HG03521 (cell line): ENCODE measurements at regions not wholly inside any gene's neighbourhood (a gene's known extent, or its start where the extent isn't known, plus 50 kb on each side); places are given as distances from the start of the nearest gene placed in this dataset.
"Not testable (repeated sequence)": the region's sequence is repeated elsewhere in the genome, so short reads cannot be mapped to it uniquely, and the experiment has no call there.

ENCODE experiments used
- ATAC-seq: cut with Tn5 transposase; IDR thresholded peaks from one replicate; pipeline ENCODE4 v1.9.1; 2021; ENCODE audit warnings: mild to moderate bottlenecking, moderate library complexity; ENCODE audit not compliant: unreplicated experiment

- ATAC-seq: no peak
Observed at GRCh38 chr12:126396536-126396935, 1331.3 kb downstream of the AACS start.

GRCh38 chr12:126397071-126397581 lies 1331.9 kb downstream of the AACS start:
- no peak for ATAC-seq

GRCh38 chr12:126397660-126398059 lies 1332.4 kb downstream of the AACS start:
- ATAC-seq: no peak

- no peak for ATAC-seq
Observed at GRCh38 chr12:126400831-126401230, 1335.6 kb downstream of the AACS start.

- no peak for ATAC-seq
Observed at GRCh38 chr12:126404293-126404881, 1339.2 kb downstream of the AACS start.

- no peak for ATAC-seq
Observed at GRCh38 chr12:126418400-126418799, 1353.2 kb downstream of the AACS start.

- ATAC-seq: no peak
Observed at GRCh38 chr12:126419131-126419530, 1353.9 kb downstream of the AACS start.

- ATAC-seq: no peak
Observed at GRCh38 chr12:126424696-126425095, 1359.5 kb downstream of the AACS start.

GRCh38 chr12:126425264-126425663 lies 1360.0 kb downstream of the AACS start:
- ATAC-seq: no peak

- no peak for ATAC-seq
Observed at GRCh38 chr12:126428769-126429168, 1363.5 kb downstream of the AACS start.

GRCh38 chr12:126430921-126431320 lies 1365.7 kb downstream of the AACS start:
- no peak for ATAC-seq

- no peak for ATAC-seq
Observed at GRCh38 chr12:126431767-126432166, 1366.5 kb downstream of the AACS start.

GRCh38 chr12:126432780-126433179 lies 1367.5 kb downstream of the AACS start:
- ATAC-seq: no peak

- ATAC-seq: no peak
Observed at GRCh38 chr12:126434412-126434985, 1369.3 kb downstream of the AACS start.

GRCh38 chr12:126436041-126436440 lies 1370.8 kb downstream of the AACS start:
- ATAC-seq: no peak

- ATAC-seq: no peak
Observed at GRCh38 chr12:126437934-126438333, 1372.7 kb downstream of the AACS start.

GRCh38 chr12:126443977-126444376 lies 1378.7 kb downstream of the AACS start:
- no peak for ATAC-seq

GRCh38 chr12:126447346-126447745 lies 1382.1 kb downstream of the AACS start:
- ATAC-seq: no peak

- ATAC-seq: no peak
Observed at GRCh38 chr12:126451809-126452208, 1386.6 kb downstream of the AACS start.

GRCh38 chr12:126452686-126453085 lies 1387.5 kb downstream of the AACS start:
- not testable (repeated sequence) for ATAC-seq

- no peak for ATAC-seq
Observed at GRCh38 chr12:126454581-126454980, 1389.3 kb downstream of the AACS start.

- ATAC-seq: no peak
Observed at GRCh38 chr12:126457776-126458175, 1392.5 kb downstream of the AACS start.

GRCh38 chr12:126464153-126464552 lies 1398.9 kb downstream of the AACS start:
- ATAC-seq: no peak
